ENCODE measurements at regions not wholly inside any gene's neighbourhood (a gene's known extent, or its start where the extent isn't known, plus 50 kb on each side); places are given as distances from the start of the nearest gene placed in this dataset.

DNA sequence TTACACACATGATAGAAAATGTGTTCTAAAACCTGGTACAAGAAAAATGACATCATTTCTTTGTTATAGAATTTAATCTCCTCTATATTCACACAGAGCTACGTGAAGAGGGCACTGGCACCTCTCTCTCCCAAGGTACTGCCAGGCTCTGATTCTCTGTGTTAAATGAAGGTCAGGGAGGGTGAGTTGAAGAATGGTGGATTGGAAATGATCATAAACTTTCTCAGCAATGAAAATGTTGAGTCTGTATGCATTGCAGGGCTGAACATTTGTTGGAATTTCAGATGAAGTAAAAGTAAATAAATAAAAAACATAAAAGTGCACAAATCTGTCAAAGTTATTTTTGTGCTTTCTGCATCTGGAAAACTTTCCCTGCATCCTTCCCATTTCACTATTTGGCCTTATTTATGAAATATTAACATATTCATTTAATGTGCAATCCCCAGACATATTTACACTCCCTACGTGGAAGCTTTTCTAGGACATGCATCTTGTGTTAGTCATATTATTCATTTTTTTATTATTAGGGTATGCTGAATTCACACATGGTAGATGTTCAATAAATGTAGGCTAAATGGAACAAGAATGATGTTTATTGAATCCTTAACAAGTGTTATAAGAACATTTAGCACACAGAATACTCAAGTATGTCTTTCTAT is 810.3 kb upstream of the CDH8 start:
- H3K79me2 ChIP-seq (ENCODE audit: control insufficient read depth, insufficient read depth, low read length), result no peaks in the 10 kb centered on the region
- no peak overlapping the region for H3K4me2 ChIP-seq (ENCODE audit: control insufficient read depth, extremely low read depth, insufficient read depth, low read depth, low read length)
- no peaks in the 10 kb centered on the region for H3K27me3 ChIP-seq (ENCODE audit: control insufficient read depth, extremely low read depth, insufficient read depth, low read length)

DNA sequence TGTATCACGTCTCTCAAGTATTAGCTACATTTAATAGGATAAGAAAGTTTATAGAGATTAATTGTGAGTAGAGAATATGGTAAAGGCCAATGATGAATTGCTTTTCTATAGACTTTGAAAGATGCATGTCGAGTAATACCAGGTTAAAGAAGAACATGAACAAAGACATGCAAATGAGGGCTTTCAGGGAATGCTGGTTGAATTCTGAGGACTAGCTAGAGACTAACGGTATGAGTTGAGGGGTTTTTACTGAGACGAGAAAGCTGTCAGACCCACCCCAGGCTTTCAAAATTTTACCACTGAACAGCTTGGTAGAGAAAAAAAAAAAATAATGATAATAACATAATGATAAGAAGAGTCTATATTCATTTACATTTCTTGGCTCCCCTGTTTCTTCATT is 796.0 kb upstream of the CDH8 start:
- TF ChIP-seq, protein P1, sequence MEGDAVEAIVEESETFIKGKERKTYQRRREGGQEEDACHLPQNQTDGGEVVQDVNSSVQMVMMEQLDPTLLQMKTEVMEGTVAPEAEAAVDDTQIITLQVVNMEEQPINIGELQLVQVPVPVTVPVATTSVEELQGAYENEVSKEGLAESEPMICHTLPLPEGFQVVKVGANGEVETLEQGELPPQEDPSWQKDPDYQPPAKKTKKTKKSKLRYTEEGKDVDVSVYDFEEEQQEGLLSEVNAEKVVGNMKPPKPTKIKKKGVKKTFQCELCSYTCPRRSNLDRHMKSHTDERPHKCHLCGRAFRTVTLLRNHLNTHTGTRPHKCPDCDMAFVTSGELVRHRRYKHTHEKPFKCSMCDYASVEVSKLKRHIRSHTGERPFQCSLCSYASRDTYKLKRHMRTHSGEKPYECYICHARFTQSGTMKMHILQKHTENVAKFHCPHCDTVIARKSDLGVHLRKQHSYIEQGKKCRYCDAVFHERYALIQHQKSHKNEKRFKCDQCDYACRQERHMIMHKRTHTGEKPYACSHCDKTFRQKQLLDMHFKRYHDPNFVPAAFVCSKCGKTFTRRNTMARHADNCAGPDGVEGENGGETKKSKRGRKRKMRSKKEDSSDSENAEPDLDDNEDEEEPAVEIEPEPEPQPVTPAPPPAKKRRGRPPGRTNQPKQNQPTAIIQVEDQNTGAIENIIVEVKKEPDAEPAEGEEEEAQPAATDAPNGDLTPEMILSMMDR (optimal IDR thresholded peaks at IDR 0.05 in 1 of 3, IDR thresholded peaks at IDR 0.05 in 1 of 3, conservative IDR thresholded peaks at IDR 0.05 in 1 of 3; ENCODE audit: extremely low read depth in 1 of 3, insufficient read depth in 2 of 3, low read length in 3 of 3), result no peak
- TF ChIP-seq EZH2 (IDR thresholded peaks at IDR 0.05; ENCODE audit: low read length), result no peak
- Histone ChIP-seq H3K4me2 (ENCODE audit: control insufficient read depth, extremely low read depth, insufficient read depth, low read depth, low read length) (no peak overlapping the region), H3K79me2 (ENCODE audit: control insufficient read depth, insufficient read depth, low read length) (no peaks in the 10 kb centered on the region), H3K9me1 (ENCODE audit: control insufficient read depth, extremely low read depth, insufficient read depth, low read length) (no peaks in the 10 kb centered on the region), H3K27me3 (ENCODE audit: control insufficient read depth, extremely low read depth, insufficient read depth, low read length) (no peaks in the 10 kb centered on the region), H4K20me1 (ENCODE audit: control insufficient read depth, extremely low read depth, insufficient read depth, low read length) (no peaks in the 10 kb centered on the region), H3K9ac (ENCODE audit: control insufficient read depth, extremely low read depth, insufficient read depth, low read length) (no peak overlapping the region), H3K36me3 (ENCODE audit: control insufficient read depth in 2 of 2, extremely low read depth in 1 of 2, insufficient read depth in 2 of 2, low read length in 2 of 2) (no peaks in the 10 kb centered on the region), H3K4me1 (ENCODE audit: control insufficient read depth, extremely low read depth, insufficient read depth, low read length) (no peaks in the 10 kb centered on the region), H2AFZ (ENCODE audit: control insufficient read depth, low read length) (no peak overlapping the region), H3K27ac (ENCODE audit: control insufficient read depth, insufficient read depth, low read length) (no peak overlapping the region), H3K4me3 (ENCODE audit: control insufficient read depth in 2 of 3, extremely low read depth in 1 of 3, insufficient read depth in 2 of 3, low read depth in 1 of 3, low read length in 3 of 3) (no peak overlapping the region), H3K9me3 (ENCODE audit: control insufficient read depth, low read depth, low read length) (no peaks in the 10 kb centered on the region)
- dilution Hi-C loops (cut with MboI; ENCODE audit: extremely low pct_ligation_motif_present, low sequenced_read_pairs), result no loop called here
- FAIRE-seq (no peak), DNase-seq (ENCODE audit: low read depth, low spot score) (no peak)

More for the DNA sequence above, 810.3 kb upstream of the CDH8 start:
- Histone ChIP-seq H3K9me3 (ENCODE audit: control insufficient read depth, low read depth, low read length) (no peaks in the 10 kb centered on the region), H3K9me1 (ENCODE audit: control insufficient read depth, extremely low read depth, insufficient read depth, low read length) (no peaks in the 10 kb centered on the region), H4K20me1 (ENCODE audit: control insufficient read depth, extremely low read depth, insufficient read depth, low read length) (no peaks in the 10 kb centered on the region), H3K4me1 (ENCODE audit: control insufficient read depth, extremely low read depth, insufficient read depth, low read length) (no peaks in the 10 kb centered on the region), H3K4me3 (ENCODE audit: control insufficient read depth in 2 of 3, extremely low read depth in 1 of 3, insufficient read depth in 2 of 3, low read depth in 1 of 3, low read length in 3 of 3) (no peak overlapping the region), H3K9ac (ENCODE audit: control insufficient read depth, extremely low read depth, insufficient read depth, low read length) (no peak overlapping the region), H2AFZ (ENCODE audit: control insufficient read depth, low read length) (no peak overlapping the region), H3K36me3 (ENCODE audit: control insufficient read depth in 2 of 2, extremely low read depth in 1 of 2, insufficient read depth in 2 of 2, low read length in 2 of 2) (no peaks in the 10 kb centered on the region), H3K27ac (ENCODE audit: control insufficient read depth, insufficient read depth, low read length) (no peak overlapping the region)
- DNase-seq (ENCODE audit: low read depth, low spot score), result no peak
- dilution Hi-C loops (cut with MboI; ENCODE audit: extremely low pct_ligation_motif_present, low sequenced_read_pairs), result no loop called here
- TF ChIP-seq, protein P1 (optimal IDR thresholded peaks at IDR 0.05 in 1 of 3, IDR thresholded peaks at IDR 0.05 in 1 of 3, conservative IDR thresholded peaks at IDR 0.05 in 1 of 3; ENCODE audit: extremely low read depth in 1 of 3, insufficient read depth in 2 of 3, low read length in 3 of 3), result no peak
- TF ChIP-seq EZH2 (IDR thresholded peaks at IDR 0.05; ENCODE audit: low read length), result no peak
- FAIRE-seq, result no peak

All from keratinocyte (primary cell).